ENCODE measurements at regions not wholly inside any gene's neighbourhood (a gene's known extent, or its start where the extent isn't known, plus 50 kb on each side); places are given as distances from the start of the nearest gene placed in this dataset.

GRCh38 chr14:34069854-34070582, 119.1 kb upstream of the EGLN3 start:
- peak in 1 of 2 donors; percentile 20 for DNase-seq (ENCODE audit: low read depth in 2 of 2)
- H3K36me3 ChIP-seq (ENCODE audit: control insufficient read depth, insufficient read depth, low read length): no peaks in the 10 kb centered on the region
- TF ChIP-seq EZH2 (IDR thresholded peaks at IDR 0.05; ENCODE audit: low read length, missing control alignments) (no peak), CTCF (conservative IDR thresholded peaks at IDR 0.05 in 1 of 2, IDR thresholded peaks at IDR 0.05 in 1 of 2; ENCODE audit: low read depth in 1 of 2, low read length in 2 of 2) (no peak)

GRCh38 chr14:34067587-34067986, 116.7 kb upstream of the EGLN3 start:
- TF ChIP-seq CTCF (conservative IDR thresholded peaks at IDR 0.05 in 1 of 2, IDR thresholded peaks at IDR 0.05 in 1 of 2; ENCODE audit: low read depth in 1 of 2, low read length in 2 of 2) (no peak), EZH2 (IDR thresholded peaks at IDR 0.05; ENCODE audit: low read length, missing control alignments) (no peak)
- Histone ChIP-seq H3K4me1 (ENCODE audit: control insufficient read depth, extremely low read depth, insufficient read depth, low read length) (no peaks in the 10 kb centered on the region), H3K27me3 (ENCODE audit: control insufficient read depth, insufficient read depth, low read length) (peaks cover 2% of the 10 kb centered on the region), H3K79me2 (ENCODE audit: control insufficient read depth, insufficient read depth, low read length) (no peaks in the 10 kb centered on the region), H3K9ac (ENCODE audit: insufficient read depth, low read length) (no peak overlapping the region), H4K20me1 (ENCODE audit: control insufficient read depth, extremely low read depth, insufficient read depth, low read length) (no peaks in the 10 kb centered on the region), H2AFZ (ENCODE audit: low read length) (no peak overlapping the region), H3K4me3 (replicated peaks in 1 of 4; ENCODE audit: control extremely low read depth in 1 of 4, insufficient read depth in 1 of 4, low read depth in 3 of 4, low read length in 4 of 4) (no peak overlapping the region), H3K9me3 (ENCODE audit: control insufficient read depth, insufficient read depth, low read depth, low read length) (no peaks in the 10 kb centered on the region), H3K4me2 (ENCODE audit: extremely low read depth, insufficient read depth, low read length) (no peak overlapping the region), H3K27ac (ENCODE audit: insufficient read depth, low read length) (no peak overlapping the region), H3K36me3 (ENCODE audit: control insufficient read depth, insufficient read depth, low read length) (no peaks in the 10 kb centered on the region)
- DNase-seq (ENCODE audit: low read depth in 2 of 2): peak in 1 of 2 donors; percentile 15

More at GRCh38 chr14:34069854-34070582, 119.1 kb upstream of the EGLN3 start:
- no peak overlapping the region for H3K27ac ChIP-seq (ENCODE audit: insufficient read depth, low read length)
- H3K4me2 ChIP-seq (ENCODE audit: extremely low read depth, insufficient read depth, low read length): no peak overlapping the region
- H3K27me3 ChIP-seq (ENCODE audit: control insufficient read depth, insufficient read depth, low read length): peaks cover 2% of the 10 kb centered on the region
- no peak overlapping the region for H3K9ac ChIP-seq (ENCODE audit: insufficient read depth, low read length)
- H3K79me2 ChIP-seq (ENCODE audit: control insufficient read depth, insufficient read depth, low read length): no peaks in the 10 kb centered on the region
- no peaks in the 10 kb centered on the region for H4K20me1 ChIP-seq (ENCODE audit: control insufficient read depth, extremely low read depth, insufficient read depth, low read length)
- H3K4me3 ChIP-seq (replicated peaks in 1 of 4; ENCODE audit: control extremely low read depth in 1 of 4, insufficient read depth in 1 of 4, low read depth in 3 of 4, low read length in 4 of 4): no peak overlapping the region
- no peaks in the 10 kb centered on the region for H3K9me3 ChIP-seq (ENCODE audit: control insufficient read depth, insufficient read depth, low read depth, low read length)
- no peak overlapping the region for H2AFZ ChIP-seq (ENCODE audit: low read length)
- no peaks in the 10 kb centered on the region for H3K4me1 ChIP-seq (ENCODE audit: control insufficient read depth, extremely low read depth, insufficient read depth, low read length)

GRCh38 chr14:34065690-34066391, 115.0 kb upstream of the EGLN3 start:
- DNase-seq (ENCODE audit: low read depth in 2 of 2): no peak
- H3K4me1 ChIP-seq (ENCODE audit: control insufficient read depth, extremely low read depth, insufficient read depth, low read length): no peaks in the 10 kb centered on the region
- H3K4me2 ChIP-seq (ENCODE audit: extremely low read depth, insufficient read depth, low read length): no peak overlapping the region
- TF ChIP-seq CTCF (conservative IDR thresholded peaks at IDR 0.05 in 1 of 2, IDR thresholded peaks at IDR 0.05 in 1 of 2; ENCODE audit: low read depth in 1 of 2, low read length in 2 of 2): no peak
- no peak for TF ChIP-seq EZH2 (IDR thresholded peaks at IDR 0.05; ENCODE audit: low read length, missing control alignments)
- H3K9ac ChIP-seq (ENCODE audit: insufficient read depth, low read length): no peak overlapping the region
- no peaks in the 10 kb centered on the region for H3K79me2 ChIP-seq (ENCODE audit: control insufficient read depth, insufficient read depth, low read length)
- no peak overlapping the region for H3K4me3 ChIP-seq (replicated peaks in 1 of 4; ENCODE audit: control extremely low read depth in 1 of 4, insufficient read depth in 1 of 4, low read depth in 3 of 4, low read length in 4 of 4)
- no peak overlapping the region for H3K27ac ChIP-seq (ENCODE audit: insufficient read depth, low read length)
- H3K27me3 ChIP-seq (ENCODE audit: control insufficient read depth, insufficient read depth, low read length): peaks cover 2% of the 10 kb centered on the region
- no peaks in the 10 kb centered on the region for H3K36me3 ChIP-seq (ENCODE audit: control insufficient read depth, insufficient read depth, low read length)
- no peak overlapping the region for H2AFZ ChIP-seq (ENCODE audit: low read length)
- H4K20me1 ChIP-seq (ENCODE audit: control insufficient read depth, extremely low read depth, insufficient read depth, low read length): no peaks in the 10 kb centered on the region
- no peaks in the 10 kb centered on the region for H3K9me3 ChIP-seq (ENCODE audit: control insufficient read depth, insufficient read depth, low read depth, low read length)
